ENCODE measurements at regions not wholly inside any gene's neighbourhood (a gene's known extent, or its start where the extent isn't known, plus 50 kb on each side); places are given as distances from the start of the nearest gene placed in this dataset.

DNA sequence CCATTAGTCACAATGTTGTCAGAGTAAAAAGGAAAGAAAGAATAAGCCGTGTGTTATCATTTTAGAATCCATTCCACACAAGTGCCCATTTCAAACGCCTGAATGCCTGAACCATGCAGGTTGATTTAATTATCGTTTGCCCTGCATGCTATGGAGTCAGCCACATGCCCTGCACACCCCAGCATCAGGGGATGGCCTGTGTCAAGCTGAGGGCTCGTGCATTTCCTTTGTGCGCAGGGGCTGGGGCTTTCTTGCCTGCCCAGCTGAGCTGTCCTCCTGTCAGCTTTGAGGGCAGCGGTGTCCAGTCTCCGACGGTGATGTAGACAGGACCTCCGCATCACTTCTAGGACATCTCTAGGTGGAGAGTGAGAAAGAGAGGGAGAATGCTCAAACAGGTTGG, 200.4 kb downstream of the TSN start:
- TF ChIP-seq, protein P1, sequence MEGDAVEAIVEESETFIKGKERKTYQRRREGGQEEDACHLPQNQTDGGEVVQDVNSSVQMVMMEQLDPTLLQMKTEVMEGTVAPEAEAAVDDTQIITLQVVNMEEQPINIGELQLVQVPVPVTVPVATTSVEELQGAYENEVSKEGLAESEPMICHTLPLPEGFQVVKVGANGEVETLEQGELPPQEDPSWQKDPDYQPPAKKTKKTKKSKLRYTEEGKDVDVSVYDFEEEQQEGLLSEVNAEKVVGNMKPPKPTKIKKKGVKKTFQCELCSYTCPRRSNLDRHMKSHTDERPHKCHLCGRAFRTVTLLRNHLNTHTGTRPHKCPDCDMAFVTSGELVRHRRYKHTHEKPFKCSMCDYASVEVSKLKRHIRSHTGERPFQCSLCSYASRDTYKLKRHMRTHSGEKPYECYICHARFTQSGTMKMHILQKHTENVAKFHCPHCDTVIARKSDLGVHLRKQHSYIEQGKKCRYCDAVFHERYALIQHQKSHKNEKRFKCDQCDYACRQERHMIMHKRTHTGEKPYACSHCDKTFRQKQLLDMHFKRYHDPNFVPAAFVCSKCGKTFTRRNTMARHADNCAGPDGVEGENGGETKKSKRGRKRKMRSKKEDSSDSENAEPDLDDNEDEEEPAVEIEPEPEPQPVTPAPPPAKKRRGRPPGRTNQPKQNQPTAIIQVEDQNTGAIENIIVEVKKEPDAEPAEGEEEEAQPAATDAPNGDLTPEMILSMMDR (IDR thresholded peaks at IDR 0.05), result no peak
- no peak for TF ChIP-seq EZH2 (IDR thresholded peaks at IDR 0.05)

Measured in neural progenitor cell (in vitro differentiated cells).